GM20000 (cell line): ENCODE measurements at regions not wholly inside any gene's neighbourhood (a gene's known extent, or its start where the extent isn't known, plus 50 kb on each side); places are given as distances from the start of the nearest gene placed in this dataset.

Experiments used
- DNase-seq: peaks from one replicate; pipeline ENCODE4 v3.0.0; 2012; ENCODE audit warnings: low spot score
- CTCF ChIP-seq: IDR thresholded peaks from 2 replicates; pipeline ENCODE4 v1.5.1; 2012; ENCODE audit warnings: mild to moderate bottlenecking, control low read depth; ENCODE audit errors: extremely low read depth, missing control alignments

DNA sequence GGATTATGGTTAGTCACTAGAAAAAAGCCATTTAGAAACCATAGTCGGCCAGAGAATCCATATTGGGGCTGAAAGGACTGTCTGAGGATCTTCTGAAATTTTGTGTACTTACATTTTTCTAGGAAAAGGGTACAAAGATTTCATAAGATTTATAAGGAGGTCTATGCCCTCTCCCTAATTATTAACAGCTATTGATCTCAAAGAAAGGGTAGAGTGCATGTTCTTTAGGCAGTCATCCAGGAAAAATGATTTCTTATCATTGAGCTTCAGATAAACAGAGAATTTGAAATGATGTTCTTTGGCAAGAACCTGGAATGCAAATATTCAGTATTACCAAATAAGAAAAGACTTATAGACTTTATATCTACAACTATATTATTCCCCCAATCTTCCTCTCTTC lies 195.3 kb downstream of the ACTR3 start:
- TF ChIP-seq CTCF: no peak
- no peak for DNase-seq

GRCh38 chr2:114085992-114086391 lies 196.1 kb downstream of the ACTR3 start:
- DNase-seq: no peak
- TF ChIP-seq CTCF: no peak

DNA sequence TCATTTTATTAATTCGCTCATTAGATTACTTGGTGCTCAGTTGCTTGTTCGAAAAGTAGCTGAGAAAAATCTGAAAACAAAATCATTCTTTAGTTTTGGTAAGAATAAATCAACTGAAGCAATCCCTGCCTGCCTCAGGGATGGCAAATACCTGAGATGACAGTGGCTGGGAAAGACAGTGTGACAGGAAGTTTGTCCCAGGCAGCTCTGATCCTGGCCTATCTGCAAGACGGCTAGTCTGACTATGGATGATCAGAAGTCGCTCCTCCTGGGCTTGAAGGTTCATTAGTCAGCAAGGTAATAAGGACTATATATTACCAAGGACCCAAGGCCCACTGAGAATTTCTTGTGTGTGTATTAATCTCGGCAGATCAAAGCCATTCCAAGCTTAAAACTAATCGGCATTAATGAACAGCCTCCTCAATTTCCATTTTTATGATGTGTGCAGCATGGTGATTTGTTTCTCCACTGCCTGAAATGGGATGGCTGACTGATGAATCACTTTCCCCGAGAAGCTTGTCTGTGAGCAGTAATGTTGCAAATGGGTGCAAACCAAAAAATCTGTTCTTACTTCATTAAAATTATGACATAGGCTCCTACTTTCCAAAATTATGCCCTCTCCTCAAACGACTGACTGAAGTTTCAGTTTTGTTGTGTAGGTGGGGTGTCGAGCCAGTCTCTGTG lies 199.9 kb downstream of the ACTR3 start:
- DNase-seq: no peak
- no peak for TF ChIP-seq CTCF

GRCh38 chr2:114091010-114091409 lies 201.1 kb downstream of the ACTR3 start:
- TF ChIP-seq CTCF: no peak
- no peak for DNase-seq

- no peak for TF ChIP-seq CTCF
- no peak for DNase-seq
These were observed 218.4 kb downstream of the ACTR3 start for GRCh38 chr2:114108249-114108648.

GRCh38 chr2:114108824-114109416 lies 219.0 kb downstream of the ACTR3 start:
- no peak for TF ChIP-seq CTCF
- no peak for DNase-seq

DNA sequence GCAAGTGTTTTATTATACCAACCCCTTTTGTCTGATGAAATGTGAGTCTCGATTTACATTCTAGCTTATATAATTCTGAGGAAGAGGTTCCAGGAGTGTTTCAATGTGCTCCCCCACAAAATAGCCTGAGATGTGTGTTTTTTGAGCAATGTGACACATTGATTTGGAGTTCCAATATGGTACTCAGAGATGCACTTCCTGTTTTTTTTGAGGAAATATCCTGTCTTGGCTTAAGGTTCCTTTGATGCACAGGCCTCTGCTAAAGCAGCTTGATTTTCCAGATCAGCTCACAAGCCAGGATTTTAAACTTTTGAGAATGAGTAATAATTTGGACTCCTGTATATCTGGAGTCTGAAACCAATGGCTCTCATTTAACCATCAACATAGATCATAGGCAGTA lies 221.4 kb downstream of the ACTR3 start:
- no peak for DNase-seq
- no peak for TF ChIP-seq CTCF
